SKM-1 (cell line): ENCODE measurements at regions not wholly inside any gene's neighbourhood (a gene's known extent, or its start where the extent isn't known, plus 50 kb on each side); places are given as distances from the start of the nearest gene placed in this dataset.
"Not testable (repeated sequence)": the region's sequence is repeated elsewhere in the genome, so short reads cannot be mapped to it uniquely, and the experiment has no call there.

ENCODE experiments used
- DNase-seq: peaks from one replicate; lab custom pipeline; 2025; ENCODE audit not compliant: unreplicated experiment; lab: John Stamatoyannopoulos, UW

GRCh38 chr12:61985830-61986229 lies 274.4 kb upstream of the USP15 start:
- no peak for DNase-seq

- no peak for DNase-seq
These were observed 273.0 kb upstream of the USP15 start for GRCh38 chr12:61987173-61987572.

DNA sequence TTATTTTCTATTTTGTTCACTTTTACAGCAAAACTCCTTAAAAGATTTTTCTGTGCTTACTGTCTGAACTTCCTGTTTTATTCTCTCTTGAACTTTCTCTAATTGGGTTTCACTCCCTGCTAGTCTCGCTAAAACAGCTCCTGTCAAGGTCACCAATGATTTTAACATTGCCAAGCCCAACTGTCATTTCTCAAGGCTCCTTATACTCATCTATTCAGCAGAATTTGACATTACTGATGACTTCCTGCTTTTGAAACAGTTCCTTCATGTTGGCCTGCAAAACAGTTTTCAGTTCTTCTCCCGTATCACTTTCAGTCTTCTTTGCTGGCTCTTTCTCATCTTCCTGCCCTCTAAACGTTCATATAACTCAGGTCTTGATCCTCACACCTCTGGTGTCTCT lies 268.5 kb upstream of the USP15 start:
- DNase-seq, result no peak

- peak; percentile 15 for DNase-seq
These were observed 266.4 kb upstream of the USP15 start for GRCh38 chr12:61993734-61994345.

DNA sequence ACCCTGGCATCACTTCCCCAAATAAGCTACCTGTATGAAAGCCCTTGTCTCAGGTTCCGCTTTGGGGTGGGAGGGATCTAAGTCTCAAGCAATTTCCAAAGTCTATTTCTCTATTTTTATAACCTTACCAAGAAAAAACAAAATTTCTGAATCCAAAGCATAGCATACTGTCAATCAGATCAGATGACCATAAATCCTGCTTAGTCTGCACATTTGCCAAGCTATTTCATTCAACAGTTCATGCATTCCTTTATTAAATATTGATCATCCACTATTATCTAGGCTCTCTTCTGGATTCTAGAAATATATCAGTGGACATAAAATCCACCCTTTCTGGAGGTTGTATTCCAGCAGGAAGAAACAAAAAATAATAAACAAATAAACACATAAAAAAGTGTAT lies 263.5 kb upstream of the USP15 start:
- DNase-seq, result no peak

GRCh38 chr12:61998791-61999190 lies 261.4 kb upstream of the USP15 start:
- no peak for DNase-seq

GRCh38 chr12:61999311-61999710 lies 260.9 kb upstream of the USP15 start:
- DNase-seq, result no peak

DNA sequence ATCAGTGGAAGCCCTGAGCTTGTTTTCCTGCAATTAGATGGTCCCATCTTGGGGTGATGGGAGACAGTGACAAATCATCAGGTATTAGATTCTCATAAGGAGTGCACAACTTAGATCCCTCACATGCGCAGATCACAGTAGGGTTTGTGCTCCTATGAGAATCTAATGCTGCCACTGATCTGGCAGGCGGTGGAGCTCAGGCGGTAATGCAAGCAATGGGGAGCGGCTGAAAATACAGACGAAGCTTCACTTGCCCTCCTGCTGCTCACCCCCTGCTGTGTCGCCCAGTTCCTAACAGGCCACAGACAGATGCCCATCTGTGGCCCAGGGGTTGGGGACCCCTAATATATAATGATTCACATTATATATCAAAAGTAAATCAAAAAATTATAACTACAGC lies 258.8 kb upstream of the USP15 start:
- no peak for DNase-seq

GRCh38 chr12:62003226-62003625 lies 257.0 kb upstream of the USP15 start:
- DNase-seq, result no peak

DNA sequence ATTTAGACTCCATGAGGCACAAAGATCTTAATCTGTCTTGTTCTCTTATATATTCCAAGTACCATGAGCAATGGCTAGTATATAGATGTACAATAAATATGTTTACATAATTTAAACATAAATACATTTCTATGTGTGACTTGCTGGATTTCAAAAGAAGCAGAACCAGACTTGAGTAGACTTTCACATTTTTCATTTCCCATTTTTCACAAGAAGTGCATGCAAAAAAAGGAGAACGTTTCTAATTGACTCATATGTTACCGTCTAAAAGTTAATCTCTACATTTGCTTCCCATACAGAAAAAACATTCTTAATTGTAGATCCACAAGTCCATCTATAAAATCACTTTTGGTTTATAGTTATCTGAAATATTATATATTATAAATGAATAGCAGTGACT lies 256.5 kb upstream of the USP15 start:
- no peak for DNase-seq

- no peak for DNase-seq
These were observed 254.6 kb upstream of the USP15 start for GRCh38 chr12:62005615-62006014.

DNA sequence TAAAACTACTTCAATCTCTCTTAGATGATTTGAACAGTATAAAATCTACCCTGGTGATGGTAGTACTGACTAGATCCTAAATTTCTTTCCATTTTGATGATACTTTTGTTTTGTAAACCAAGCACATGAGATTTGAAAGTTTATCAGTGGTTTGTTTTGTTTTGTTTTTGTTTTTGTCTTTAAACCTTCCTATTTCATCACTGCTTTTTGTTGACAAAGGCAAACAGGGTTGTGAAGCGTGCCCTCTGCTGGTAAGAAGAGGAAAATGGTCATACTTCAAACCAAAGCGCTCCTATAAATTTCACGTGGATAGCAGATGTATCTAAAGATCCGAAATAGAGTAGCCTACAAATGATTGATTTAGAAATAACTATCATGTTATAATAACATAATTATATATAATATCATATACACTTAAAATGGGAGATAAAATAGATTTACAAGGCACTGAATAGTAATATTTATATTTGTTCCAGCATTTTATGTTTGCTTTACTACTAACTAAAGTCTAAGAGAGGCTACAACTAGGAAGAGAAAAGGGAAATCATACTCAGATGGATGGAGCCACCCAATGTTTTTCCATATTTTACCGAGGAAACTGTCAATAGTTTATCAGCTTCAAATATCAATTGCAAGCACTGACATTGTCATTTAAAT lies 254.0 kb upstream of the USP15 start:
- no peak for DNase-seq

DNA sequence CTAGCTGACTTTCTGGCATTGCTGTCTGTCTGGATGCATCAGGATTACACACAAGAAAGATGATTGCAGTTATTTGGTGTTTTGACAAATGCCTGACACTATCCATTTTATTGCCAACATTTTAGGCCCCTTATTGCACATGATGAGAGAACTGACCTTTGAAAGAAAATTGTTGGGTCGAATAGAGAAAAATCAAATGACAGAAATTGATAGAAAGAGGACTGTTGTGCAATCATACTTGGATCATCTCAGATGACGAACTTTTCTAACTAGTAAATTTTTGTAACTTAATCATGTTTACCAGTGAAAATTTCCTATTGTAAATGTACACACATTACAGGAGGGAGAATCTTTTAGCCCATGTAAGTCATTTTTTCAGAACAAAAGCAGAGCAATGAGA lies 251.5 kb upstream of the USP15 start:
- DNase-seq, result no peak

GRCh38 chr12:62009445-62009844 lies 250.8 kb upstream of the USP15 start:
- no peak for DNase-seq

DNA sequence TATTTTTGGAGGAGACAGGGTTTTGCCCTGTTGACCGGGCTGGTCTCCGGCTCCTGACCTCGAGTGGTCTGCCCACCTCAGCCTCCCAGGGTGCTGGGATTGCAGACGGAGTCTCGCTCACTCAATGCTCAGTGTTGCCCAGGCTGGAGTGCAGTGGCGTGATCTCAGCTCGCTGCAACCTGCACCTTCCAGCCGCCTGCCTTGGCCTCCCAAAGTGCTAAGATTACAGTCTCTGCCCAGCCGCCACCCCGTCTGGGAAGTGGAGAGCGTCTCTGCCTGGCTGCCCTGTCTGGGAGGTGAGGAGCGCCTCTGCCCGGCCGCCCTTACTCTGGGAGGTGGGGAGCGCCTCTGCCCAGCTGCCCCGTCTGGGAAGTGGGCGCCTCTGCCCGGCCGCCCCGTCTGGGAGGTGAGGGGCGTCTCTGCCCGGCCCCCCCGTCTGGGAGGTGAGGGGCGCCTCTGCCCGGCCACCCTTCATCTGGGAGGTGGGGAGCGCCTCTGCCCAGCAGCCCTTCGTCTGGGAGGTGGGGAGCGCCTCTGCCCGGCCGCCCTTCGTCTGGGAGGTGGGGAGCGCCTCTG lies 249.8 kb upstream of the USP15 start:
- DNase-seq, result not testable (repeated sequence)

DNA sequence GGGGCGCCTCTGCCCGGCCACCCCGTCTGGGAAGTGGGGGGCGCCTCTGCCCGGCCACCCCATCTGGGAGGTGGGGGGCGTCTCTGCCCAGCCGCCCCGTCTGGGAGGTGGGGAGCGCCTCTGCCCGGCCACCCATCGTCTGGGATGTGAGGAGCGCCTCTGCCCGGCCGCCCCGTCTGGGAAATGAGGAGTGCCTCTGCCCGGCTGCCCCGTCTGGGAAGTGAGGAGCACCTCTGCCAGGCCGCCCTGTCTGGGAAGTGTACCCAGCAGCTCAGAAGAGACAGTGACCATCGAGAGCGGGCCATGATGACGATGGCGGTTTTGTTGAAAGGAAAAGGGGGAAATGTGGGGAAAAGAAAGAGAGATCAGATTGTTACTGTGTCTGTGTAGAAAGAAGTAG lies 249.2 kb upstream of the USP15 start:
- not testable (repeated sequence) for DNase-seq

- no peak for DNase-seq
These were observed 245.9 kb upstream of the USP15 start for GRCh38 chr12:62014330-62014729.

- no peak for DNase-seq
These were observed 244.2 kb upstream of the USP15 start for GRCh38 chr12:62016021-62016420.

DNA sequence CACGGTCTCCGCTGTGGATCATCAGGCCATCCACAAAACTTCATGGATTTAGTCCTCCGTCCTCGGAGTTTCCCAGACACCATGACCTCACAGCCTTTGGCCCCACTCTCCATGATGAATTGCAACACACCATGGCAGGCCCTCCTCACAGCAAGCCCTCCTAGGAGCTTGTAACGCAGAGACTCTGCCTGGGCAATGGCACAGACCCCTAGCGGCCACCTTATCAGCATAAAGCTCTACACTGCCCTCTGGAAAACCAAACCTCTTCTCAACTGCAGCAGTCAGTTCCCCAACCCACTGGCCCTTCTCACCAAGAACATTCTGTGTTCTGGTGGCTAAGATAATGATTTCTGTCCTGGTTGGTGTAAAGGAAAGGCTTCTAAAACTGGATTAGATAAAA lies 238.4 kb upstream of the USP15 start:
- DNase-seq, result no peak

DNA sequence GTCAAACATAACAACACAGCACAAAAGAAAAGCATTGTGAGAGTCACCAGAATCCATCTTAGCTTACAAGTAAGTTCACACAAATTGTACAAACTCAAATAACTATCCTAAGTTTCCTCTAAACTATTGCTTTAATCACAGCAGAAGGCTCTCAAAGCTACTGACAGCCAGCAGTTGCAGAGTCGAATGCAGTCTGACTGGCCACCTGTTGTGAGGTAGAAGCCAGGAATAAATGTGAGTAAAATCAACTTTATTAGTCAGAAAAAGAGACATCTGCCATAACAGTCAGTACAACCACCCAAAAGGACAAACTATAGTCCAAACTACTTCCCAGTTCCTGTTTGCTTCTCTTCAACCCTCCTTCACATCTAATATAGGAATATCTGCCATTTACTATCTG lies 231.7 kb upstream of the USP15 start:
- no peak for DNase-seq

GRCh38 chr12:62032870-62033269 lies 227.3 kb upstream of the USP15 start:
- no peak for DNase-seq

GRCh38 chr12:62044450-62045135 lies 215.6 kb upstream of the USP15 start:
- DNase-seq, result no peak
